ENCODE measurements at regions not wholly inside any gene's neighbourhood (a gene's known extent, or its start where the extent isn't known, plus 50 kb on each side); places are given as distances from the start of the nearest gene placed in this dataset.
A peak's percentile ranks its signal among the peaks of the same experiment; 100 is the strongest.
"Not testable (repeated sequence)": the region's sequence is repeated elsewhere in the genome, so short reads cannot be mapped to it uniquely, and the experiment has no call there.

DNA sequence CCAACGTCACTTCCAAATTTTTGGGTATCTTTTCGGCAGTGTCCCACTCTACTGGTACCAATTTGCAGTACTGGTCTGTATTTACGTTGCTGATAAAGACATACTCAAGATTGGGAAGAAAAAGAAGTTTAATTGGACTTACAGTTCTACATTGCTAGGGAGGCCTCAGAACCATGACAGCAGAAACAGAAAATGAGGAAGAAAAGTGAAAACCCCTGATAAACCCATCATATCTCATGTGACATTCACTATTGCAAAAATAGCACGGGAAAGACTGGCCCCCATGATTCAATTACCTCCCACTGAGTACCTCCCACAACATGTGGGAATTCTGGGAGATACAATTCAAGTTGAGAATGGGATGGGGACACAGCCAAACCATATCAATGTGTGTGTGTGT lies 364.0 kb upstream of the KCND2 start:
- DNase-seq = no peak

DNA sequence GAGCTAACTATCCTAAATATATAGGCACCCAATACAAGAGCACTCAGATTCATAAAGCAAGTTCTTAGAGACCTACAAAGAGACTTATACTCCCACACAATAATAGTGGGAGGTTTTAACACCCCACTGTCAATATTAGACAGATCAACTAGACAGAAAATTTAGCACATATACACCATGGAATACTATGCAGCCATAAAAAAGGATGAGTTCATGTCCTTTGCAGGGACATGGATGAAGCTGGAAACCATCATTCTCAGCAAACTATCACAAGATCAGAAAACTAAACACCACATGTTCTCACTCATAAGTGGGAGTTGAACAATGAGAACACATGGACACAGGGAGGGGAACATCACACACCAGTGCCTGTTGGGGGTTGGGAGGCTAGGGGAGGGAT lies 358.9 kb upstream of the KCND2 start:
- DNase-seq = not testable (repeated sequence)

DNA sequence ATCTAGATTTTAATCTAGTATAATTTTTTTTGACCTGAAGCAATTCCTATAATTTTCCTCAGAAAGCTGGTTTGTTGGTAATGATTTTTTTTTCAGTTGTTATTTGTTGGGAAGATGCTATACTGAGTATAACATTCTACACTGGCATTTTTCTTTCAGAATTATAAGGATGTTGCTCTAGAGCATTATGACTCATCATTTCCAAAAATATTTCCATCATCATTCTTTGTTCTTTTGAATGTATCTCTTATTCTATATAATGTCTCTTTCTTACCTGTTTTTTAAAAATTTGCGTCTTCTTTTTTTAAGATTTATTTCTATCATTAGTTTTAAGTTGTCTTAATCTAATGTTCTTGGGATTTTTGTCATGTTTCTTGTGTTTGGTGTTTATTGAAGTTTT lies 356.5 kb upstream of the KCND2 start:
- DNase-seq = no peak

DNA sequence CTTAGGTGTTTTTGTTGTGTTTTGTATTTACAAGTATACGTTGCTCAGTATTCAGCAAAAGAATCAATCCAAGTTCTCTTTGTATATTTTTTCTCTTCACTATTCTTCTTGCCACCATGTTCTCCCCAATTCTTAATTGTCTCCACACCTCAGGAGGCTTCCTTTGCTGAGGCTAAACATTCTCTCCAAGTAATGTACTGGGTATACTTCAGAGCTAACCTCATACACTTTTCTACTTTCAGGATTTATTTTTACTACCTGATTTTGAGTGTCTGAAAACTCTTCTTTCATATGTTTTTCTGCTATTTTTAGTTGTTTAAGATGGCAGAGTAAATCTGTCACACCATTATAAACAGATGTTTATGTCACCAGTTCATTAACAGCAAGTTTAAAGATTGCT lies 354.8 kb upstream of the KCND2 start:
- DNase-seq = no peak

DNA sequence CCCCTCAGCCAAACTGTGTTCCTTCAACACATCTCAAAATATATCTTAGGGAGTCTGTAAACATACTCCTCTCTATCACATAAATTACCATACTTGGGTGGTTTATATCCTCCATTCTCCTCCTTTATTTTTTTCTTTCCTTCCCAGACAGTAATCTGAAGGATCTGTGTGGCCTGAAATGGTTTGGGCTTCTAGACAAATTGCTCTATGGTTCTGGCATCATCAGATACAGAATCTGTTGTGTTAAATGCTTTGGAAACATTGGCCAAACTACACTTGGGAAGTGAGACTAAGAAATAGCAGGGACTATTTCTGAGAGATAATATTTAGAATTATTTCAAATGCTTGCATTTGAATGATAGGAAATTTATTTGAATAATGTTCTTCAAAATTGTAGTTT lies 353.0 kb upstream of the KCND2 start:
- no peak for DNase-seq

DNA sequence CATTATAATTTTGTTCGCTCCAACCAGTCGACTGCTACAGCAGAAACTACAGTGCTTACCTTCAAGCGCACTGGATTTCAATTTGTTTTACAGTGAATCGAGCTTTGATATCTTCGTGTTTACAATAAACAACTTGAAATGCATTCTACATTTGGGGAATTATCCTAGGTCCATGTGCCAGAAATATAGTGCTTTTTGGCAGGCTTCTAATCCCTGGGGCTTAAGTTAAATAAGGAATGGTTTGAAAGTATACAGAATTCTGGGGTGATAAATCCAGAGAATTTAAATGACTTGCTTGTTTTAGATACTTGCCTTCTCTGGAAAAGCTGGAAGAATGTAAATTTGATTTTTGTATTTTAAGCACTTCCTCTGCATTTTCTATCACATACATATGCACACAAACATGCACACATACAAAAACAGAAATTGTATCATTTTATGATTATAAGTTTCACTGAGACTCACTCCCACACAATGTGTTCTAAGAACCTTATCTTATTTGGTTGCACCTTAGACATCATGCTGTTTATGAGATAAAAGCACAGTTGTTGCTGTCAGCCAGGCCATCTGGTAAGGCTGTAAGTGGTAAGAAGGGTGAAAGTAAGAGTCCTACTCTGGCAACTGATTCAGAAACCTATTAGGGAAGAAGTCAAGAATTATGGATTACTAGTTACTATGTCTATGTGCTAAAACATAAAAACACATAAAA lies 347.2 kb upstream of the KCND2 start:
- no peak for DNase-seq

DNA sequence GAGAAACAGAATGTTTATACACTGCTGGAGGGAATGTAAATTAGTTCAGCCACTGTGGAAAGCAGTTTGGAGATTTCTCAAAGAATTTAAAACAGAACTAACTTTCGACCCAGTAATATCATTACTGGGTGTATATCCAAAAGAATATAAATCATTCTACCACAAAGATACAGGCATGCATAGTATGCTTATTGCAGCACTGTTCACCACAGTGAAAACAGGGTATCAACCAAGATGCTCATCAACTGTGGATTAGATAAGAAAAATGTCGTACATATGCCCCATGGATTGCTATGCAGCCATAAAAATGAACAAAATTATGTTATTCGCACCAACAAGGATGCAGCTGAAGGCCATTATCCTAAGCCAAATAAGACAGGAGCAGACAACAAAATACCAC lies 343.1 kb upstream of the KCND2 start:
- DNase-seq = no peak

DNA sequence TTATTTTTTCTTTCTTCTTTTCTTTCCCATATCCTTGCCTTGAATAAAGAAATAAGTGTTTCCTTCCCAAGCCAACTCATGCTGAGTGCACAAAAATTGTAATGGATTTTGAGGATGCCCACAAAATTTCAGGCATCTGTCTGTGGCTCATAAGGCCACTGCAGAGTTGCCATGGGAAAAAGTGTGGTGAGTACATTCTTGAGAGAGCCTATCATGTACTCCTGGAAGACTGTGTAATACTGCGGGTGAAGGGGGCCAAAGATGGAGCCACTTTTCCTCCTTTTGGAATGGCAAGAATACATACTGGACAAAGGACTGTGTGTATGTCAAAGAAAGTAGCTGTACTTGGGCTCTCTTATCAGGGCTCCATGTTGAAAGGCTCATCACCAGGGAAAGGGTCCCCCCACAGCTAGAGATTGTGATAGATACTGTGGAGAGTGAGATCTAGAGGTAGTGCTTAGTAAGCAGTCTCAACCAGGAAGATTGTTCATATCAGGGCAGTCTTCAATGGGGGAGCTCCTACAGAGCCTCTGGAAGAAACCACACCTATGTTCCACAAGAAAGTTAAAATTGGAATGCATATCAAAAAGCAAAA lies 341.6 kb upstream of the KCND2 start:
- DNase-seq = no peak

DNA sequence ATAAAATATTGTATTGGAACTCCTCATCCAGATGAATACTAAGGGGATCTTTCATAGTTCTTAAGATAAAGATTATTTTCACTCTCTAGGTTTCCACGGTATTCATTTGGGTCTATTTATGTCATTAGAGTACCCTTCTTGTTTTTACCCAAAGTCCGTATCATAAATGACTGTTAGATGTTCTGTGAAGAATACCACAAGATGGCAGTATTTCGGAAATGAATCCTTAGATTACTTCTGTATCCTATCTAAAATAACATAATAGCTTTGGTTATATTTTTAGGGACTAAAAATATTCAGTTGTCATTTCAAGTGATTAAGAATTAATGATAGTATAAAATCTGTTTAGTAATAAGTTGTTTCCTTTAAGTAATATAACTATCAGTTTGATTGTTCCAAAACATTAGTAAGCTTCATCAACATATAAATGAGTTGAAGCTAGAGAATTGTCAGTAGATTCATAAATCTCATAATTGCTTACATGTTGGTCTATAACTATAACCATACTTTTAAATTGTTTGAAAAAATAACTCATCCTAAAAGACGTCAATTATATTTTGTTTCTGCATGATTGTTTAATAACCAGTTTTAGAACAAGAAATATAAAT lies 337.5 kb upstream of the KCND2 start:
- peak; percentile 45 for DNase-seq

DNA sequence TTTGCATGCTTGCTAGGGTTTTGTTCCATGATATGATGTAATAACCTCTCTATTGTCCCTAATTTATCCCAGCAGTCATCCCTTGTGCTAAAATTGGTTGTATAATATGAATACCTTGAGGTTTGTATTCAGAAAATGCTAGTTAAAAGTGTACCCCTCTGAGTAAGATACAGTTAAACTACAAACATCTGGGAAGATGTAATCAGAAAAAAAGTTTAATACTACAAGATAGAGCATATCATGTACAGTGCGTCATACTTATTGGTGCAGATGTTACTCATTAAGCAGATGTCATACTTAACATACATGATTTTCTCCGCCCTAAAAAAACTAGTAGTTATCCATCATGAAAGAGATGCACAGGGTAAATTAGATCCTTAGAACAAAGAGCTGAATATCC lies 336.1 kb upstream of the KCND2 start:
- DNase-seq = no peak

DNA sequence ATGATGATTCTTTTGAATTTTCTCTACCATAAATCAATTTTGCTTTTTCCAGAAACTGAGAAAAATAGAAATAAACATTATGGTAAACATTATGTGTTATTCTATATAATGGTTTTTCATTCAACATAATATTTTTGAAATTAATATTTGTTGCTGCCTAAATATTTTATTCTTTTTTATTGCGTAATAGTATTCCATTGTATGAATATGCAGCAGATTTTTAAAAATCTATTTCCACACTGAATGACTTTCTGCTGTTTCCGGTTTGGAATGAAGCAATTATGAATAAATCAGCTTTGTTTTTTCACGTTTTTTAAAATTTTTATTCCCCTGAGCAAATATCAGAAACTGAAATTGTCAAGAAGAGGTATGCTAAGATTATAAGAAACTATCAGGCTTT lies 335.2 kb upstream of the KCND2 start:
- no peak for DNase-seq

DNA sequence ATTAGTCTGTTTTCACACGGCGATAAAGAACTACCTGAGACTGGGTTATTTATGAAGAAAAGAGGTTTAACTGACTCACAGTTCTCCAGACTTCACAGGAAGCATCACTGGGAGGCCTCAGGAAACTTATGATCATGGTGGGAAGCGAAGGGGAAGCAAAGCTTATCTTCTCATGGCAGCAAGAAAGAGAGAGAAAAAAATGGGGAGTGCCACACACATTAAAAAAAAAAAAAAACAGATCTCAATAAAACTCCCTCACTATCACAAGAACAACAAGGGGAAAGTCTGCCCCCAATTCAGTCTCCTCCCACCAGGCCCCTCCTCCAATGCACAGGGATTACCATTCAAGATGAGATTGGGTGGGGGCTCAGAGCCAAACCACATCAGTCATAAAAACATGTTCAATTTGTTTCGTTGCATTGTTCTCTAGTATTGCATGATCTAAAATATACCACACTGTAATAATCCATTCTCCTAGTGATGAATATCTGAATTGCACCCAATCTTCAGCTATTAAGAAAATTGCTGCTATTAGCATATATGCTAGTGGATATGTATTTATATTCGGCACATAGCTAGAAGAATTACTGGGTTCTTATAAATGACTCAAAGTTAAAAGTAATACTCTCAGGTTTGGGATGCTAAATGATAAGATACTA lies 328.9 kb upstream of the KCND2 start:
- DNase-seq = no peak

DNA sequence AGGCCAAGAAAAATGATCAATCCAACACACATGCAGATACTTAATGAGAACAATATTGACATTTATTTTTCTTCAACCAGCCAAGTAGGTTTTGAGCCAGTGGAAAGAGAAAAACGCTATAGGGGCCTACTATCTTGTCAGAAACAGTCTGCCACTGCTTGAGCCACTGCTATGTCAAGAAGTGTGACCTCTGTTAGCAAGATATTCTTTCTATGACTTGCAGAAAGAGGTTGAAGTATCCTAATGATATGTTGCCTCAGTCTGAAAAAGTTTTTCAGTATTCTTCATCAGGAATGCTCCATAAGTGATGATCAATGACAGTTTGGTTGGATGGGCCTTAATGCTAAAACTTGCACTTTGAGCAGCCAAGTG lies 328.4 kb upstream of the KCND2 start:
- no peak for DNase-seq

DNA sequence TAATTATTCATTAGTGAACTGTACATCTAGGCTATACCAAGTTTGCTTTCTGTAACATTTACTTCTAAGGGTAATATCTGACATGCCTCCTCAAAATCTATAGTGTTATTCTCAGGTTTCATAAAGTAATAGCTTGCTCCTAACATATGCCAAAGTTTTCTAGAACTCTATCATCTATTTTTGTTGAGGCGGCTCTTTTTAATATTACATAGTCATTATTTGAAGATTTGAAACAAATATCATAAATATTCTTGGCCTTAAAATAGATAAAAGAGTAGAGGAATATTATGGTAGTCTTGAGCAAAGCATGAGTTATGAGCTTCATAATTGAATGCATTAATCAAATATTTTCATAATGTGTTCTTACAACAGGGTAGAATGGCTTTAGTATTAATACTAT lies 327.2 kb upstream of the KCND2 start:
- DNase-seq = no peak

DNA sequence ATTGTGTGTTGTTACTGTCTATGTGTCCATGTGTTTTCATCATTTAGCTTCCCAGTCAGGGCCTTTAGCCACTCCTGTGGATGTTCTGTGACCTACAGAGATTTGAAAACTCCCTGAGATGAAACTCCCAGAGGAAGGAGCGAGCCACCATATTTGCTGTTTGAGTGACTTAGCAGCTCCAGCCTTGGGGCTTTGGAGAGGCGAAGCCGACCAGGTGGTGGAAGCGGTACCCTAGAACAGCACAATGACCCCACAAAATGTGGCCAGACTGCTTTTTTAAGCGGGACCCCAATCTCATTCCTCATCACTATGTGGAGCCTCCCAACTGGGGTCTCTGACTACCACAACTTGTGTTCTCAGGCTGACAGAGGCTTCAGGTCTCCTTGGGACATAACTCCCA lies 323.9 kb upstream of the KCND2 start:
- DNase-seq = no peak

DNA sequence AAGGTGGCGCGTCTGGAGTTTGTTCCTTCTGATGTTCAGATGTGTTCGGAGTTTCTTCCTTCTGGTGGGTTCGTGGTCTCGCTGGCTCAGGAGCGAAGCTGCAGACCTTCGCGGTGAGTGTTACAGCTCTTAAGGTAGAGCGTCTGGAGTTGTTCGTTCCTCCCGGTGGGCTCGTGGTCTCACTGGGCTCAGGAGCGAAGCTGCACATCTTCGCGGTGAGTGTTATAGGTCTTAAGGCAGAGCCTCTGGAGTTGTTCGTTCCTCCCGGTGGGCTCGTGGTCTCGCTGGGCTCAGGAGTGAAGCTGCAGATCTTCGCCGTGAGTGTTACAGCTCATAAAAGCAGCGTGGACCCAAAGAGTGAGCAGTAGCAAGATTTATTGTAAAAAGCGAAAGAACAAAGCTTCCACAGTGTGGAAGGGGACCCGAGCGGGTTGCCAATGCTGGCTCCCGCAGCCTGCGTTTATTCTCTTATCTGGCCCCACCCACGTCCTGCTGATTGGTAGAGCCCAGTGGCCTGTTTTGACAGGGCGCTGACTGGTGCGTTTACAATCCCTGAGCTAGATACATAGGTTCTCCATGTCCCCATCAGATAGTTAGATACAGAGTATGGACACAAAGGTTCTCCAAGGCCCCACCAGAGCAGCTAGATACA lies 322.5 kb upstream of the KCND2 start:
- not testable (repeated sequence) for DNase-seq

DNA sequence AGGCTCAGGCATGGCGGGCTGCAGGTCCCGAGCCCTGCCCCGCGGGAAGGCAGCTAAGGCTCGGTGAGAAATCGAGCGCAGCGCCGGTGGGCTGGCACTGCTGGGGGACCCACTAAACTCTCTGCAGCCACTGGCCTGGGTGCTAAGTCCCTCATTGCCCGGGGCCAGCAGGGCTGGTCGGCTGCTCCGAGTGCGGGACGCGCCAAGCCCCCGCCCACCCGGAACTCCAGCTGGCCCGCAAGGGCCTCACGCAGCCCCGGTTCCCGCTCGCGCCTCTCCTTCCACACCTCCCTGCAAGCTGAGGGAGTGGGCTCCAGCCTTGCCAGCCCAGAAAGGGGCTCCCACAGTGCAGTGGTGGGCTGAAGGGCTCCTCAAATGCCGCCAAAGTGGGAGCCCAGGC lies 321.4 kb upstream of the KCND2 start:
- DNase-seq = not testable (repeated sequence)

DNA sequence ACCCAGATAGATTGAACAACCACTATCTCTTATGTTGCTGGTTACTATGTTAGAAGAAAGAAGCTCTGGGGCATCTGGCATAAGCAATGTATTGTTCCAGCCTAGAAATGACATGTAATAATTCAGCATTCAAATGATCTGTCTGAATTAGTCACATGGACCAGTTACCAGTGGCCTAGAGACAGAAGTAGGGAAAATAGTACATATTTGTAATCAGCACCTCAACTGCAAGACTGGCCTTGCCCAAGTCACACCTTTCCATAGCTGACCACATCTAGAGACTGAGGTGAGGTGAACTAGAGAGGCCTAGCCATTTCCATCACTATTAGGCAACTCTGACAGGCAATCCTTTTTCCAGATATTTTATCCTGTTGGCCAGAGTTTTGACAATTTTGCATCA lies 315.6 kb upstream of the KCND2 start:
- DNase-seq = no peak

DNA sequence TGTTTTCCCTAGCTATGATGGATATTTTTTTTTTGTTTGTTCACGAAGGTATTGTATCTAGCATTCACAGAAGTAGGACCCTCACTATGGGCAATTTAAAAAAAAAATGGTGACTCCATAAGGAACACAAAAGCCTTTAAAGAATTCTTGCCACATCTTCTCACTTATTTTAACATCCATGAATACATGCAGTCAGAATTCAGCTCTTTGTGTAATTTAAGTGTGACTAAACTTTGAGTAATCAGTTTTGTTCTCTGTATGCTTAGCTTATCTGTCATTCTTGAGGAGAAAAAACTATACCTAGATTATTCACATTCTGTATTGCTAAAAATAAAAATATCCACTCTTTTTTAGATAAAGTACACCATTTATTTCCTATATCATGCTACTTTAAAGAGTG lies 313.2 kb upstream of the KCND2 start:
- no peak for DNase-seq

DNA sequence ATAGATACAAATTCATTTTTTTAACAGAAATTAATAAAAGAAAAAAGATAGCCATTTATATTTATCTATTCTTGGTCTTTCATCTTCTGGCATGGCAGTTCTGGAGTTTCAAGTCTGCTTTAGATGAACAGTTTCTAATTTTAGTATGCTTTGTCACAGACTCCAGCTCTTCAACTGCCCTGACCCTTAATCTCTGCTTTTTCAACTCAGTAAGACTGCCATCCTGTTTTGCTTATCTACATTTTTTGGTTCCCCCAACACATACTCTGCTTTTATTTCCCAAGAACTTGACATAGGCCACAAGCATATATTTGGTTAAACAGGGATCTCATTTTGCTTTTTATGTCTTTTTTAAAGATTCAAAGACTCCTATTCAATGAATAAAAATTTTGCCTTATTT lies 309.3 kb upstream of the KCND2 start:
- no peak for DNase-seq

DNA sequence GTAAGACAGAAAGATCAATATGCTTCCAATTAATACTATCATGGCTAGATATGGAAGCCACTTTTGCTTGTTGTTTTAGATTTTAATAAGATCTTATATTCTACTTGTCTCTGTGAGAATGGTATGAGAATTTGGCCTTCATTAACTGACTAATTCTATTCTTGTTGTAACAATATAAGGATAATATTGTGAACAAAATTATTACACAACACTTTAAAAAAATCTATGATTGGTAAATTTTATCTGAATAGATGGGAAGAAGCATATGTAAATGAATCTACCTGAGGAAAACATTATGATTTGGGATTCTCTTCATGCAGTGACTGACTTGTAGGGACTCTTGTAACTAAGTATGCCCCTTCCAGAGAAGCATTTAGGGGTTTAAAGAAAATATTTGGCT lies 308.9 kb upstream of the KCND2 start:
- DNase-seq = no peak

DNA sequence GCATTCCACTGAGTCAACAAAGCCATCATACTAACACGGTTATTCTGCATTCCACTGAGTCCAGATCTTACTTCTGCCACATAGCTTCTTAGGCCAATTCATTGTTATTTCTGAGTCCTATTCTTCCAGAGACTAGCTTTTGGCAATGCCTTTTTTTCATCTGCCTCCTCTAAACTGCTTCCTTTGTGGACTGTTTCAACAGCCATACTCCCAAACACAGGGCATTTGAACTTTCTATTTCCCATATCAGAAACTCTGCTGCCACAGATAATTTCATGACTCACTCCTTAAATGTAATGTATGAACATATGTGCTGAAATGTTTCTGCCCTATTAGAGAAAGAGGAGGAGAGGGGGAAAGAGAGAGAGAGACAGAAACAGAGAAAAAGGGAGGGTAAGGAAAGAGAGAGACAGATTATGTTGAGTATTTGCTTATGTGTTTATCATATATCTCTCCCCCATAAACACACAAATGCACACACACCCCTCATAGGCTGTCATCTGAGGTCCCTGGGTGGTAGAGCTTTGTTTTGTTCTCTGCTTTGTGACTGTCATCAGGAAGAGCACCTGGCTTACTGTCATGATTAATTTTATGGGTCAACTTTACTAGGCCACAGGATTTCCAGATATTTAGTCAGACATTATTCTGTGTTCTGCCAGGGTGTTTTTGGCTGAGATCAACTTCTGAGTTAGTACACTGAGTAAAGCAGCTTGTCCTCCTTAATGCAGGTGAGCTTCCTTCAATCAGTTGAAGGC lies 308.0 kb upstream of the KCND2 start:
- no peak for DNase-seq

DNA sequence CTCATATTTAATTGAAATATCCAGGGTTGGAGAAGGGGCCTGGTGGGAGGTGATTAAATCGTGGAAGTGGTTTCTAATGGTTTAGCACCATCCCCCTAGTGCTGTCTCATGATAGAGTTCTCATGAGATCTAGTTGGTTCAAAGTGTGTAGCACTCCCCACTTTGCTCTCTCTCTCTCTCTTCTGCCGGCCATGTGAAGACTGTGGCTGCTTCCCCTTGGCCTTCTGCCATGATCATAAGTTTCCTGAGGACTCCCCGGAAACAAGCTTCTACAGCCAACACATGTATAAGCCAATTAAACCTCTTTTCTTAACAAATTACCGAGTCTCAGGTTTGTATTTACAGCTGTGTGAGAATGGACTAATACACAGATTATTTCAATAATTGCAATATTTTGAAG lies 305.8 kb upstream of the KCND2 start:
- DNase-seq = no peak
